Stomach smooth muscle (tissue), 2 donors: ENCODE measurements at regions not wholly inside any gene's neighbourhood (a gene's known extent, or its start where the extent isn't known, plus 50 kb on each side); places are given as distances from the start of the nearest gene placed in this dataset.

Source experiments
- H3K27ac ChIP-seq: one replicate; pipeline ENCODE4 v1.7.0; 2013; ENCODE audit warnings: mild to moderate bottlenecking, low read length, inconsistent platforms
- H3K27me3 ChIP-seq, 2 donors: one replicate each; pipeline ENCODE4 v1.7.0; 2013; ENCODE audit warnings: low read length in 2 of 2; ENCODE audit not compliant: insufficient read depth in 2 of 2, control insufficient read depth in 1 of 2
- H3K36me3 ChIP-seq, 2 donors: one replicate each; pipeline ENCODE4 v1.7.0; 2013; ENCODE audit warnings: low read length in 2 of 2; ENCODE audit not compliant: control insufficient read depth in 2 of 2, insufficient read depth in 2 of 2
- H3K4me1 ChIP-seq: one replicate; pipeline ENCODE4 v1.7.0; 2013; ENCODE audit warnings: low read length; ENCODE audit not compliant: control insufficient read depth, insufficient read depth
- H3K4me3 ChIP-seq, 2 donors: one replicate each; pipeline ENCODE4 v1.7.0; 2013; ENCODE audit warnings: low read length in 2 of 2
- H3K9ac ChIP-seq, 2 donors: one replicate each; pipeline ENCODE4 v1.7.0; 2013; ENCODE audit warnings: low read length in 2 of 2, mild to moderate bottlenecking in 1 of 2
- H3K9me3 ChIP-seq, 2 donors: one replicate each; pipeline ENCODE4 v1.7.0; 2013; ENCODE audit warnings: low read length in 2 of 2; ENCODE audit not compliant: control insufficient read depth in 2 of 2
- donor health status: healthy.
- donor health status: Pancreatic carcinoma.

- no peak overlapping the region for H3K4me3 ChIP-seq
- H3K27ac ChIP-seq: no peak overlapping the region
- no peak overlapping the region for H3K9ac ChIP-seq
- H3K9me3 ChIP-seq: no peaks in the 10 kb centered on the region
- no peaks in the 10 kb centered on the region for H3K4me1 ChIP-seq
- H3K36me3 ChIP-seq: no peaks in the 10 kb centered on the region
- H3K27me3 ChIP-seq: no peaks in the 10 kb centered on the region
Measured at GRCh38 chr20:55200317-55200716, 724.9 kb downstream of the DOK5 start.

GRCh38 chr20:55194947-55195346, 719.6 kb downstream of the DOK5 start:
- Histone ChIP-seq H3K9ac (no peak overlapping the region), H3K4me3 (no peak overlapping the region)

GRCh38 chr20:55186228-55186627, 710.8 kb downstream of the DOK5 start:
- no peak overlapping the region for H3K27ac ChIP-seq
- no peaks in the 10 kb centered on the region for H3K36me3 ChIP-seq

More at GRCh38 chr20:55194947-55195346, 719.6 kb downstream of the DOK5 start:
- no peaks in the 10 kb centered on the region for H3K27me3 ChIP-seq
- H3K27ac ChIP-seq: no peak overlapping the region
- H3K36me3 ChIP-seq: no peaks in the 10 kb centered on the region
- no peaks in the 10 kb centered on the region for H3K9me3 ChIP-seq
- H3K4me1 ChIP-seq: no peaks in the 10 kb centered on the region

GRCh38 chr20:55175081-55175480, 699.7 kb downstream of the DOK5 start:
- no peak overlapping the region for H3K9ac ChIP-seq
- no peaks in the 10 kb centered on the region for H3K36me3 ChIP-seq
- H3K4me1 ChIP-seq: peaks cover 2% of the 10 kb centered on the region
- peaks cover 2 to 3% of the 10 kb centered on the region in 2 donors for H3K9me3 ChIP-seq
- H3K4me3 ChIP-seq: no peak overlapping the region
- H3K27me3 ChIP-seq: no peaks in the 10 kb centered on the region
- no peak overlapping the region for H3K27ac ChIP-seq

More at GRCh38 chr20:55186228-55186627, 710.8 kb downstream of the DOK5 start:
- Histone ChIP-seq H3K9ac (no peak overlapping the region), H3K9me3 (no peaks in the 10 kb centered on the region), H3K4me3 (no peak overlapping the region), H3K27me3 (no peaks in the 10 kb centered on the region), H3K4me1 (no peaks in the 10 kb centered on the region)

GRCh38 chr20:55174635-55175034, 699.2 kb downstream of the DOK5 start:
- no peaks in the 10 kb centered on the region for H3K27me3 ChIP-seq

GRCh38 chr20:55174172-55174571, 698.8 kb downstream of the DOK5 start:
- Histone ChIP-seq H3K4me3 (no peak overlapping the region), H3K27ac (no peak overlapping the region), H3K9me3 (no peaks in the 10 kb centered on the region), H3K36me3 (no peaks in the 10 kb centered on the region), H3K27me3 (no peaks in the 10 kb centered on the region), H3K9ac (no peak overlapping the region), H3K4me1 (peaks cover 2% of the 10 kb centered on the region)

More at GRCh38 chr20:55174635-55175034, 699.2 kb downstream of the DOK5 start:
- H3K4me3 ChIP-seq: no peak overlapping the region
- H3K36me3 ChIP-seq: no peaks in the 10 kb centered on the region
- no peaks in the 10 kb centered on the region for H3K9me3 ChIP-seq
- H3K9ac ChIP-seq: no peak overlapping the region
- H3K4me1 ChIP-seq: peaks cover 2% of the 10 kb centered on the region
- H3K27ac ChIP-seq: no peak overlapping the region

- peaks cover 2% of the 10 kb centered on the region for H3K4me1 ChIP-seq
- H3K4me3 ChIP-seq: no peak overlapping the region
- no peaks in the 10 kb centered on the region for H3K36me3 ChIP-seq
- H3K9ac ChIP-seq: no peak overlapping the region
- H3K9me3 ChIP-seq: no peaks in the 10 kb centered on the region
- no peak overlapping the region for H3K27ac ChIP-seq
- no peaks in the 10 kb centered on the region for H3K27me3 ChIP-seq
Measured at GRCh38 chr20:55173601-55174000, 698.2 kb downstream of the DOK5 start.

- H3K9ac ChIP-seq: no peak overlapping the region
- no peaks in the 10 kb centered on the region for H3K36me3 ChIP-seq
Measured at GRCh38 chr20:55172310-55173002, 697.1 kb downstream of the DOK5 start.

GRCh38 chr20:55166063-55166462, 690.7 kb downstream of the DOK5 start:
- no peaks in the 10 kb centered on the region for H3K9me3 ChIP-seq

More at GRCh38 chr20:55172310-55173002, 697.1 kb downstream of the DOK5 start:
- Histone ChIP-seq H3K4me1 (peaks cover 2% of the 10 kb centered on the region), H3K27me3 (no peaks in the 10 kb centered on the region), H3K4me3 (no peak overlapping the region), H3K27ac (no peak overlapping the region), H3K9me3 (no peaks in the 10 kb centered on the region)

GRCh38 chr20:55160996-55161395, 685.6 kb downstream of the DOK5 start:
- no peak overlapping the region for H3K27ac ChIP-seq
- no peaks in the 10 kb centered on the region for H3K9me3 ChIP-seq
- no peak overlapping the region for H3K9ac ChIP-seq
- no peaks in the 10 kb centered on the region for H3K27me3 ChIP-seq
- H3K4me1 ChIP-seq: no peaks in the 10 kb centered on the region
- no peaks in the 10 kb centered on the region for H3K36me3 ChIP-seq
- no peak overlapping the region for H3K4me3 ChIP-seq

More at GRCh38 chr20:55166063-55166462, 690.7 kb downstream of the DOK5 start:
- H3K4me3 ChIP-seq: no peak overlapping the region
- no peaks in the 10 kb centered on the region for H3K4me1 ChIP-seq
- H3K27ac ChIP-seq: no peak overlapping the region
- no peak overlapping the region for H3K9ac ChIP-seq
- H3K27me3 ChIP-seq: no peaks in the 10 kb centered on the region
- H3K36me3 ChIP-seq: no peaks in the 10 kb centered on the region

- no peaks in the 10 kb centered on the region for H3K4me1 ChIP-seq
- H3K27me3 ChIP-seq: no peaks in the 10 kb centered on the region
- no peaks in the 10 kb centered on the region for H3K9me3 ChIP-seq
- no peak overlapping the region for H3K27ac ChIP-seq
- no peaks in the 10 kb centered on the region for H3K36me3 ChIP-seq
- no peak overlapping the region for H3K9ac ChIP-seq
- no peak overlapping the region for H3K4me3 ChIP-seq
Measured at GRCh38 chr20:55160037-55160436, 684.6 kb downstream of the DOK5 start.
